PFSK-1 (cell line): ENCODE measurements at regions not wholly inside any gene's neighbourhood (a gene's known extent, or its start where the extent isn't known, plus 50 kb on each side); places are given as distances from the start of the nearest gene placed in this dataset.

ENCODE experiments used
- POLR2AphosphoS5 ChIP-seq: IDR thresholded peaks from 2 replicates; pipeline ENCODE4 v1.6.1; 2012; ENCODE audit warnings: low read depth, mild to moderate bottlenecking, control low read depth, low read length, moderate library complexity
- SIN3A ChIP-seq: IDR thresholded peaks from 2 replicates; pipeline ENCODE4 v1.6.1; 2012; ENCODE audit warnings: mild to moderate bottlenecking, low read length, moderate library complexity, borderline replicate concordance; ENCODE audit not compliant: insufficient read depth
- TAF1 ChIP-seq: IDR thresholded peaks from 2 replicates; pipeline ENCODE4 v1.6.1; 2012; ENCODE audit warnings: low read length, control low read depth, borderline replicate concordance; ENCODE audit not compliant: insufficient read depth

DNA sequence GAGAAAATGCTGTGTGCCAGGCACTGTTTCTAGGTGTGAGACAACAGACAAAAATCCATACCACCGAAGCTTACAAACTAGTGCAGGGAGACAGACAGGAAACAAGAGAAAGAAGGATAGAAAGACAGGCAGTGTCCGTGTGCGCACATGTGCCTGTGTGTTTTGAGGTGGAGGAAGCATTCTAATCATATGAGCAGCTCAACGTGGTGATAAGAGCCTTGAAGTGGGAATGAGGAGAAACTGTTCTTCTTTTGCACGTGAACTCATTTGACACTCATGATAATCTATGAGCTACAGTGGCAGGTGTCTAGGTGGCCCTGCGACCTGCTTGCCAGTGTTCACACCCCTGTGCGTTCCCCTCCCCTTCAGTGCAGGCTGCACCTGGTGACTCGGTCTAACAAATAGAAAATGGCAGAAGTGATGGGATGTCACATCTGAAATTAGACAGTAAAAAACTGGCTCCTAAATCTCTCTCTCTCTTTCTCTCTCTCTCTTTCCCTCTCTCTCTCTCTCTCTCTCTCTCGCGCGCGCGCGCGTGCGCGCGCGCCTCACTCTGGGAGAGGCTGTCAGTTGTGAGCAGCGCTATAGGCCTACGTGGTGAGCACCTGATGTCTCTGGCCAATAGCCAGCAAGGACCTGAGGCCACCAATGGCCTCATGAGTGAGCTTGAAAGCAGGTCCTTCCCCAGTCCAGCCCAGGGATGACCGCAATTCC, 74.8 kb downstream of the EN1 start:
- TF ChIP-seq SIN3A (no peak), POLR2AphosphoS5 (no peak), TAF1 (no peak)
